Upper lobe of left lung (tissue), 6 donors: ENCODE measurements at regions not wholly inside any gene's neighbourhood (a gene's known extent, or its start where the extent isn't known, plus 50 kb on each side); places are given as distances from the start of the nearest gene placed in this dataset.
A peak's percentile ranks its signal among the peaks of the same experiment; 100 is the strongest.

Source experiments
- ATAC-seq, 2 donors: fragments of 200-7000 bp; cut with Tn5 transposase; one replicate each; pipeline ENCODE4 v1.9.1; 2022; ENCODE audit warnings: mild to moderate bottlenecking in 2 of 2, moderate library complexity in 2 of 2; ENCODE audit not compliant: low FRiP score in 2 of 2
- DNase-seq, 2 donors: peaks; one replicate each; pipeline ENCODE4 v3.0.0-alpha.2; 2019 to 2020
- H3K27ac ChIP-seq, 4 donors: fragments of 200-600 bp; sonication (generic); one replicate each; pipeline ENCODE4 v1.5.1; 2016 to 2019
- H3K27me3 ChIP-seq, 4 donors: fragments of 200-600 bp; sonication (generic); one replicate each; pipeline ENCODE4 v1.5.1; 2017 to 2019
- H3K36me3 ChIP-seq, 4 donors: fragments of 200-600 bp; sonication (generic); one replicate each; pipeline ENCODE4 v1.5.1; 2016 to 2019
- H3K4me1 ChIP-seq, 4 donors: fragments of 200-600 bp; sonication (generic); one replicate each; pipeline ENCODE4 v1.5.1; 2018 to 2019
- H3K4me3 ChIP-seq, 4 donors: fragments of 200-600 bp; sonication (generic); one replicate each; pipeline ENCODE4 v1.5.1; 2017 to 2019; ENCODE audit warnings: mild to moderate bottlenecking in 2 of 4, moderate library complexity in 1 of 4
- H3K9me3 ChIP-seq, 4 donors: fragments of 200-600 bp; sonication (generic); one replicate each; pipeline ENCODE4 v1.5.1; 2018 to 2019
- CTCF ChIP-seq, 6 experiments: fragments of 450-650 bp in 4 of 6; fragments of 200-600 bp in 2 of 6; sonication (generic) in 2 of 6; IDR thresholded peaks; one replicate each; pipeline ENCODE4 v1.5.1; 2016 to 2019; ENCODE audit warnings: antibody characterized with exemption in 6 of 6
- EP300 ChIP-seq, 4 donors: sonication (generic); formaldehyde crosslinking; IDR thresholded peaks; one replicate each; pipeline ENCODE4 v1.5.1; 2017; ENCODE audit warnings: antibody characterized with exemption in 4 of 4, control low read depth in 2 of 4
- POLR2A ChIP-seq, 4 donors: fragments of 450-650 bp; IDR thresholded peaks; one replicate each; pipeline ENCODE4 v1.5.1; 2016 to 2017; ENCODE audit warnings: antibody characterized with exemption in 4 of 4, mild to moderate bottlenecking in 2 of 4
- POLR2AphosphoS5 ChIP-seq, 2 donors: sonication (generic); formaldehyde crosslinking; IDR thresholded peaks; one replicate each; pipeline ENCODE4 v1.5.1; 2017; ENCODE audit warnings: antibody characterized with exemption in 2 of 2
- WGBS, 2 donors: methylation state at CpG; one replicate each; pipeline ENCODE4 v1.1.5; 2017 to 2018; 5-methylcytosine and 5-hydroxymethylcytosine counted together
- donor health status: DM: no; HTN: no; CAD: no; lungs with moderate emphysema.
- donor health status: DM: no; HTN: yes; CAD: no; lungs with severe emphysema.

- H3K9me3 ChIP-seq, result no peaks in the 10 kb centered on the region
- no peak overlapping the region for H3K27ac ChIP-seq
- TF ChIP-seq EP300 (IDR thresholded peaks at IDR 0.05) (no peak), CTCF (IDR thresholded peaks at IDR 0.05) (no peak), POLR2A (IDR thresholded peaks at IDR 0.05) (no peak), POLR2AphosphoS5 (IDR thresholded peaks at IDR 0.05) (no peak)
- no peak overlapping the region for H3K4me3 ChIP-seq
- no peaks in the 10 kb centered on the region for H3K27me3 ChIP-seq
- no peaks in the 10 kb centered on the region for H3K36me3 ChIP-seq
- ATAC-seq (peak in 1 of 2 donors; percentile 84), DNase-seq (no peak)
- 82 to 83% methylated on average over 6 of the region's 6 CpGs for WGBS, 2 donors
- H3K4me1 ChIP-seq, result no peaks in the 10 kb centered on the region
Observed at GRCh38 chr6:105553171-105553570, 150.3 kb upstream of the PREP start.

GRCh38 chr6:105550955-105551620 is 148.2 kb upstream of the PREP start:
- H3K4me1 ChIP-seq, result no peaks in the 10 kb centered on the region
- H3K4me3 ChIP-seq, result no peak overlapping the region
- DNase-seq, result no peak
- TF ChIP-seq POLR2A (IDR thresholded peaks at IDR 0.05) (no peak), CTCF (IDR thresholded peaks at IDR 0.05) (no peak), EP300 (IDR thresholded peaks at IDR 0.05) (no peak), POLR2AphosphoS5 (IDR thresholded peaks at IDR 0.05) (no peak)
- ATAC-seq, result no peak
- H3K27me3 ChIP-seq, result no peaks in the 10 kb centered on the region
- H3K9me3 ChIP-seq, result no peaks in the 10 kb centered on the region
- no peaks in the 10 kb centered on the region for H3K36me3 ChIP-seq
- no peak overlapping the region for H3K27ac ChIP-seq
- 85 to 88% methylated on average over 5 of the region's 5 CpGs for WGBS, 2 donors

GRCh38 chr6:105546754-105547153 is 143.9 kb upstream of the PREP start:
- ATAC-seq (no peak), DNase-seq (no peak)
- WGBS, 2 donors, result 84 to 86% methylated on average over 2 of the region's 2 CpGs
- Histone ChIP-seq H3K36me3 (no peaks in the 10 kb centered on the region), H3K9me3 (no peaks in the 10 kb centered on the region), H3K27me3 (no peaks in the 10 kb centered on the region), H3K4me1 (no peaks in the 10 kb centered on the region), H3K4me3 (no peak overlapping the region), H3K27ac (no peak overlapping the region)
- TF ChIP-seq POLR2AphosphoS5 (IDR thresholded peaks at IDR 0.05), result no peak
- TF ChIP-seq POLR2A (IDR thresholded peaks at IDR 0.05), result no peak
- no peak for TF ChIP-seq EP300 (IDR thresholded peaks at IDR 0.05)
- no peak for TF ChIP-seq CTCF (IDR thresholded peaks at IDR 0.05)

- no peak for ATAC-seq
- WGBS, 2 donors, result 81 to 89% methylated on average over 11 of the region's 11 CpGs
- no peak for DNase-seq
- TF ChIP-seq POLR2AphosphoS5 (IDR thresholded peaks at IDR 0.05) (no peak), CTCF (IDR thresholded peaks at IDR 0.05) (no peak)
- Histone ChIP-seq H3K4me1 (no peaks in the 10 kb centered on the region), H3K27me3 (no peaks in the 10 kb centered on the region), H3K36me3 (no peaks in the 10 kb centered on the region), H3K4me3 (no peak overlapping the region), H3K27ac (no peak overlapping the region), H3K9me3 (no peaks in the 10 kb centered on the region)
Observed at GRCh38 chr6:105545947-105546731, 143.3 kb upstream of the PREP start.
